ENCODE measurements at regions not wholly inside any gene's neighbourhood (a gene's known extent, or its start where the extent isn't known, plus 50 kb on each side); places are given as distances from the start of the nearest gene placed in this dataset.
A peak's percentile ranks its signal among the peaks of the same experiment; 100 is the strongest.
"Not testable (repeated sequence)": the region's sequence is repeated elsewhere in the genome, so short reads cannot be mapped to it uniquely, and the experiment has no call there.

DNA sequence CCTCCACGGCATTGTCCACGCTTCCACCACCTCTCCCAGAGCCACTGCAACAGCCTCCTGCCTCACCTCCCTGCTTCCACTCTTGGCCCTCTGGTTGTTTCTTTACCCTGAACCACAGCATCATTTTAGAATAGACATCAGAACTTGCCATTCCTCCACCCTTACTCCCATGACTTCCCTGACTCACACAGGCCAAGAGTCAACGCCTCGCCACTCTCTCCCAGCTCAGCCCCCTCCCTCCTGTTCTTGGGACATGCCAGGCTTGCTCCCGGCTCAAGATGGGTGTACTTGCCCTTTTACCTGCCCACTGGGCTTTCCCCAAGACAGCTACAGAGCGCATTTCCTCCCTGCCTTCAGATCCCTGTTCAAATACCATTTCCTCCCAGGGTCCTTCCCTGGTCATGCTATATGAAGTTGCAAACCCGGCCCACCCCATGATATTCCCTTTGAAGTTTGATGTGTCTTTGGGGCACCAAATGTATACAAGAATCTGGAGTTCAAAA lies 429.1 kb downstream of the RPS24 start:
- ATAC-seq (ENCODE audit: low read depth), result no peak
- Histone ChIP-seq H3K4me1 (ENCODE audit: insufficient read depth, poor library complexity, severe bottlenecking) (peaks cover 5% of the 10 kb centered on the region), H3K27me3 (ENCODE audit: insufficient read depth, poor library complexity, severe bottlenecking) (peaks cover 9% of the 10 kb centered on the region), H3K27ac (ENCODE audit: poor library complexity, severe bottlenecking) (no peak overlapping the region), H3K4me3 (ENCODE audit: severe bottlenecking) (no peak overlapping the region), H3K9me3 (ENCODE audit: severe bottlenecking) (no peaks in the 10 kb centered on the region), H3K36me3 (ENCODE audit: low read depth) (no peaks in the 10 kb centered on the region)
- TF ChIP-seq, protein P1, sequence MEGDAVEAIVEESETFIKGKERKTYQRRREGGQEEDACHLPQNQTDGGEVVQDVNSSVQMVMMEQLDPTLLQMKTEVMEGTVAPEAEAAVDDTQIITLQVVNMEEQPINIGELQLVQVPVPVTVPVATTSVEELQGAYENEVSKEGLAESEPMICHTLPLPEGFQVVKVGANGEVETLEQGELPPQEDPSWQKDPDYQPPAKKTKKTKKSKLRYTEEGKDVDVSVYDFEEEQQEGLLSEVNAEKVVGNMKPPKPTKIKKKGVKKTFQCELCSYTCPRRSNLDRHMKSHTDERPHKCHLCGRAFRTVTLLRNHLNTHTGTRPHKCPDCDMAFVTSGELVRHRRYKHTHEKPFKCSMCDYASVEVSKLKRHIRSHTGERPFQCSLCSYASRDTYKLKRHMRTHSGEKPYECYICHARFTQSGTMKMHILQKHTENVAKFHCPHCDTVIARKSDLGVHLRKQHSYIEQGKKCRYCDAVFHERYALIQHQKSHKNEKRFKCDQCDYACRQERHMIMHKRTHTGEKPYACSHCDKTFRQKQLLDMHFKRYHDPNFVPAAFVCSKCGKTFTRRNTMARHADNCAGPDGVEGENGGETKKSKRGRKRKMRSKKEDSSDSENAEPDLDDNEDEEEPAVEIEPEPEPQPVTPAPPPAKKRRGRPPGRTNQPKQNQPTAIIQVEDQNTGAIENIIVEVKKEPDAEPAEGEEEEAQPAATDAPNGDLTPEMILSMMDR (IDR thresholded peaks at IDR 0.05; ENCODE audit: poor library complexity, severe bottlenecking), result no peak
- DNase-seq (ENCODE audit: low spot score), result peak; percentile 23

DNA sequence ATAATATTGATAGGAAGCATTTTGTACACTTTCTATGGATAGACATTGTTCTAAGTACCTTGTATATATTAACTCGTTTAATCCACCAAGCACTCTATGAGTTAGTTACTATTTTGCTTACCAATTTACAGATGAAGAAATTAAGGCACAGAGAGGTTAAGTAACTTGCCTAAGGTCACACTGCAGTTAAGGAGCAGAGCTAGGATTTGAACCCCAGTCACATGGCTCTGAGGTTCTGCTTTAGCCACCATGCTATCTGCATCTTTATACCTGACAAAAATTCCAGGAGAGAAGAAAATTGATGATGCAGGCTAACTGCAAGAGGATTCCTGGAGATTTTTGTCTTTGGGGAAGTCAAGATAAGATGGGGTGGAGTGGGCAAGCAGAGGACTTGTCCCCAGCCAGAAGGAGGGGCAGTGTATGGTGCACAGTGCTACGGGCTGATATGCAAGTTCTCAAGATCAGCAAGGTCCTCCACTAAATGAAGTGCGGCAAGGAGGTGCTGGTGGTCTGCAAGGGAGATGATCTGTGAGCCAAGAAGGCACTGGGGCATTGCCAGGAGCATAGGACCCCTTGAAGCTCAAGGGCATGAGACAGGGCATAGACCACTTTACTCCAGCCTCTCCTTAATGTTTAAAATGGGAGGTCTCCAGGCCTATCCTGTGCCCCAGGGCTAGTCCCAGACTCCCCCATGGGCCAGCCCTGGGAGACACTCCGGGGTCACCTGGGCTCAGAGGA lies 430.6 kb downstream of the RPS24 start:
- Histone ChIP-seq H3K4me3 (ENCODE audit: severe bottlenecking) (no peak overlapping the region), H3K27ac (ENCODE audit: poor library complexity, severe bottlenecking) (no peak overlapping the region), H3K36me3 (ENCODE audit: low read depth) (no peaks in the 10 kb centered on the region), H3K4me1 (ENCODE audit: insufficient read depth, poor library complexity, severe bottlenecking) (no peaks in the 10 kb centered on the region), H3K9me3 (ENCODE audit: severe bottlenecking) (no peaks in the 10 kb centered on the region), H3K27me3 (ENCODE audit: insufficient read depth, poor library complexity, severe bottlenecking) (peaks cover 9% of the 10 kb centered on the region)
- TF ChIP-seq, protein P1 (IDR thresholded peaks at IDR 0.05; ENCODE audit: poor library complexity, severe bottlenecking), result no peak
- DNase-seq (ENCODE audit: low spot score) (no peak), ATAC-seq (ENCODE audit: low read depth) (no peak)

DNA sequence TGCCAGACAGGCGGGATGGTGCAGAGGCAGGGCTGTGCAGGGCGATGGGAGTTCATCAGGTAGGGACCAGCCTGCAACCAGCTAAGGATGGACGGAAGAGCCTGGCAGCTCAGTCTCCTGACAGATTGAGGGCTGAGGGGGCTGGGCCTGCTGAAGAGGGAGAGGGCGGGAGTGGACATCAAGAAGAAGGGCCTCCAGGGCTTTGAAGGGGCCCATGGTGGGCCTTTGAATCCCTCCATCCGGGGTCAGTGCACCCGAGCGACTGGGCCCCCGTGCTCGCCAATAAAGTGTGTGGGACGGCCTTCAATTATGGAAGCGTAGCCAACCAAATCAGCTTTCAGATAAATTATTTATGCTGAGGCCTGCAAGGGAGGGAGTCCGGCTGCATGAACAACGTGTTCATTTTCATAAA lies 431.2 kb downstream of the RPS24 start:
- Histone ChIP-seq H3K4me1 (ENCODE audit: insufficient read depth, poor library complexity, severe bottlenecking) (no peaks in the 10 kb centered on the region), H3K4me3 (ENCODE audit: severe bottlenecking) (no peak overlapping the region), H3K9me3 (ENCODE audit: severe bottlenecking) (no peaks in the 10 kb centered on the region), H3K27ac (ENCODE audit: poor library complexity, severe bottlenecking) (no peak overlapping the region), H3K36me3 (ENCODE audit: low read depth) (no peaks in the 10 kb centered on the region), H3K27me3 (ENCODE audit: insufficient read depth, poor library complexity, severe bottlenecking) (peaks cover 9% of the 10 kb centered on the region)
- TF ChIP-seq, protein P1 (IDR thresholded peaks at IDR 0.05; ENCODE audit: poor library complexity, severe bottlenecking), result no peak
- DNase-seq (ENCODE audit: low spot score), result peak; percentile 34
- no peak for ATAC-seq (ENCODE audit: low read depth)

DNA sequence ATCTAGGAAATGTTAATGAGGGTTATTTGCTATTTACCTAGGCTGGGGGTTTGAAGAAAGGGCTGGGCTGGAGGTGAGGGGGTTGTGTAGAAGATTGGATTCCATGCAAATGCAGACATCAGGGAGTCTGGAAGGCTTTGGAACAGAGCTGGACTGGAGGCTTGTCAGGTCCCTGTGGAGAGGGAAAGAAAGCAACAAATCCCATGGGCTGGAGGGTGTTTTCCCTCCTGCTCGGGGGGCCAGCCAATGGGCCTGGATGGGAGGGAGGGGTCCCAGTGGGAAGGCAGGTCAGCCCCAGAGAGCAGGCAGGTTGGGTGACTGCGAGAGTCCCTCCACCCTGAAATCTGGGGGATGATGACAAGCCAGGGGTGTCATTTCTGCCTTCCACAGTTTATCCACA lies 431.8 kb downstream of the RPS24 start:
- peaks cover 9% of the 10 kb centered on the region for H3K27me3 ChIP-seq (ENCODE audit: insufficient read depth, poor library complexity, severe bottlenecking)
- ATAC-seq (ENCODE audit: low read depth) (no peak), DNase-seq (ENCODE audit: low spot score) (peak; percentile 10)
- H3K4me3 ChIP-seq (ENCODE audit: severe bottlenecking), result no peak overlapping the region
- no peak overlapping the region for H3K27ac ChIP-seq (ENCODE audit: poor library complexity, severe bottlenecking)
- H3K9me3 ChIP-seq (ENCODE audit: severe bottlenecking), result no peaks in the 10 kb centered on the region
- TF ChIP-seq, protein P1 (IDR thresholded peaks at IDR 0.05; ENCODE audit: poor library complexity, severe bottlenecking), result no peak
- no peaks in the 10 kb centered on the region for H3K4me1 ChIP-seq (ENCODE audit: insufficient read depth, poor library complexity, severe bottlenecking)
- H3K36me3 ChIP-seq (ENCODE audit: low read depth), result no peaks in the 10 kb centered on the region

DNA sequence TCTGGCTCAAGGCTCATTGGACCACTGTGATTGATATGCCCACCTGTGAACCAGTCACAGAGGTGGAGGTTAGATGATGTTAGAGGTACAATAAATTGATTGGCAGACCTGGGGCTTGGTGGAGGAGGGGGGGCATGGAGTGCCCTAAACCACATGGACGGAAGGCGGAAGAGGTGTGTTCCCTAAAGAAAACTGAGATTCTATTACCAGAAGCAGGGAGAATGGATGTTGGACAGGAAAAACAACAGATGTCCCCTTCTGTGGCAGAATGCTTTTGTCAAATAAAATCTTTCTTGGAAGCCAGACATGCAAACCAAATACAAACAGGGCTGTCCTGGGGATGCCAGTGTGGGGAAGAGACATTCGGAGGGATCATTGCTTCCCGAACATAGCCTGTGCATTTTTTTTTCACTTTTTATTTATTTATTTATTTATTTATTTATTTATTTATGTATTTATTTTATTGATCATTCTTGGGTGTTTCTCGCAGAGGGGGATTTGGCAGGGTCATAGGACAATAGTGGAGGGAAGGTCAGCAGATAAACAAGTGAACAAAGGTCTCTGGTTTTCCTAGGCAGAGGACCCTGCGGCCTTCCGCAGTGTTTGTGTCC lies 433.9 kb downstream of the RPS24 start:
- H3K4me1 ChIP-seq (ENCODE audit: insufficient read depth, poor library complexity, severe bottlenecking), result no peaks in the 10 kb centered on the region
- ATAC-seq (ENCODE audit: low read depth), result no peak
- H3K36me3 ChIP-seq (ENCODE audit: low read depth), result no peaks in the 10 kb centered on the region
- TF ChIP-seq, protein P1 (IDR thresholded peaks at IDR 0.05; ENCODE audit: poor library complexity, severe bottlenecking), result no peak
- peaks cover 9% of the 10 kb centered on the region for H3K27me3 ChIP-seq (ENCODE audit: insufficient read depth, poor library complexity, severe bottlenecking)
- H3K27ac ChIP-seq (ENCODE audit: poor library complexity, severe bottlenecking), result no peak overlapping the region
- no peak for DNase-seq (ENCODE audit: low spot score)
- no peak overlapping the region for H3K4me3 ChIP-seq (ENCODE audit: severe bottlenecking)
- H3K9me3 ChIP-seq (ENCODE audit: severe bottlenecking), result no peaks in the 10 kb centered on the region

DNA sequence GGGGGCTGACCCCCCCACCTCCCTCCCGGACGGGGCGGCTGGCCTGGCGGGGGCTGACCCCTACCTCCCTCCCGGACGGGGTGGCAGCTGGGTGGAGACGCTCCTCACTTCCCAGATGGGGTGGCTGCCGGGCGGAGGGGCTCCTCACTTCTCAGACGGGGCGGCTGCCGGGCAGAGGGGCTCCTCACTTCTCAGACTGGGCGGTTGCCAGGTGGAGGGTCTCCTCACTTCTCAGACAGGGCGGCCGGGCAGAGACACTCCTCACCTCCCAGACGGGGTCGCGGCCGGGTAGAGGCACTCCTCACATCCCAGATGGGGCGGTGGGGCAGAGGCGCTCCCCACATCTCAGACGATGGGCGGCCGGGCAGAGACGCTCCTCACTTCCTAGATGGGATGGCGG lies 435.1 kb downstream of the RPS24 start:
- not testable (repeated sequence) for H3K36me3 ChIP-seq (ENCODE audit: low read depth); H3K4me3 ChIP-seq (ENCODE audit: severe bottlenecking); H3K27me3 ChIP-seq (ENCODE audit: insufficient read depth, poor library complexity, severe bottlenecking); ATAC-seq (ENCODE audit: low read depth); H3K27ac ChIP-seq (ENCODE audit: poor library complexity, severe bottlenecking); H3K9me3 ChIP-seq (ENCODE audit: severe bottlenecking); H3K4me1 ChIP-seq (ENCODE audit: insufficient read depth, poor library complexity, severe bottlenecking); DNase-seq (ENCODE audit: low spot score)
